GM21390 (cell line): ENCODE measurements at regions not wholly inside any gene's neighbourhood (a gene's known extent, or its start where the extent isn't known, plus 50 kb on each side); places are given as distances from the start of the nearest gene placed in this dataset.

Experiments
- ATAC-seq: cut with Tn5 transposase; IDR thresholded peaks from one replicate; pipeline ENCODE4 v1.9.1; 2021; ENCODE audit not compliant: unreplicated experiment

DNA sequence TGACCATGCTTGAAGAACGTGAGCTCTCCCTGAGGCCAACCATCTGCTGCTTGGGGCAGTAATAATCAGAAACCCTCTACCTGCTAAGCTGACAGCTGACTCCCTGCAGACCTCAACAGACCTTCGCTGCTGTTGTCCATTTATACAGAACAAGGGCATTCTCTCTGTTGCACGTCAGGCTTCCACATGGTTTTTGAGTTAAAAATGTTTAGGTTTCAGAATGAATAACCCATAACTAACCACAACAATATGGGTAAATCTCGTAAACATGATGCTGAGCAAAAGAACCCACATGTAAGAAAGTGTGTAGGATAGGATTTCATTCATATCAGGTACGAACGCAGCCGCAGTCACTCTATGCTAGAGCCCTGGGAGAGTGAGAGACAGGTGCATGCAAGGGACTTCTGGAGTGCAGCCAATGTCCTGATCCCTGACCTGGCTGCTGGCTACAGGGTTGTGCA lies 348.5 kb downstream of the MED10 start:
- no peak for ATAC-seq

DNA sequence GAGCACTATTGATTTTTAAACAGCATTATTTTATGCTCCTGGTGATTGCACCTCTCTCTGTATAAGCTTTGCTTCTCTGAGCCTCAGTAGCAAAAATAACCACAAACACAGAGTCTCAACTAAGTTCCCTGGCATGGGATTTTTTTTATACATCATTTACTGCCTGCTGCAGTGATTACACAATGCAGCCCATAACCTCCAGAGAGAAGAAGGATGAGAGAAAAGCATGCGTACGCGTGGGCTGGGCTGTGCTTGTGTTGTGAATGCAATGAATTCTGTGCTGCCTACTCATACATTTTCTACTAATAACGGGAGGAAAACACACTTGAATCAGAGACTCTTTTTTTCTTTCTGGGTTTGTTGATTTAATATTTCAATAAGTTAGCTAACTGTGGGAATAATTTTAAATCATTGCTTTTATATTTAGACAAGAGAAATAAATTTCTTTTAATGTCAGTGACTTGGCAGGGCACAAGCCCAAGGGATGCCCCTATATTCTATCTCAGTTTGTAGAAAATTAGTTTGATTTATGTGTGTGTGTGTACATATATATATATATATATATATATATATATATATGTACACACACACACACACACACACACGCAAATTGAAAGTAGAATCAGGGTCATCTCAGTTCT lies 351.5 kb downstream of the MED10 start:
- no peak for ATAC-seq

DNA sequence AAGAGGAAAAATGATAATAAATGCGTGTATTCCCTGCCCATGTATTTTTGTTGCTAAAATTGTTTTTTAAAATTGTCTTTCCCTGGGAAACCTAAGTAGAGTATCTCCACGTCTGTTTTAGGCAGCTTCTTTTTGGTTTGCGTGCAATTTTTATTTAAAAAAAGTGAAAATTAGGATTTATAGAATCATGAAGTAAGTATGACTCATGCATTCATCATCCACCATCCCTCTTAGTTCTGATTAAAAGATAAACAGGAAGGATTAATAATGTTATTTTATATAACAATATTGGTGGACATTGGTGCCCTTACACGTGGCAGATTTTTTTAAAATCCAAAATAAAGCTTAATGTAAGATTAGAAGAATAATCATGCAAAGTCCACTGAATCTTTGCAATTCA lies 358.7 kb downstream of the MED10 start:
- ATAC-seq: no peak

DNA sequence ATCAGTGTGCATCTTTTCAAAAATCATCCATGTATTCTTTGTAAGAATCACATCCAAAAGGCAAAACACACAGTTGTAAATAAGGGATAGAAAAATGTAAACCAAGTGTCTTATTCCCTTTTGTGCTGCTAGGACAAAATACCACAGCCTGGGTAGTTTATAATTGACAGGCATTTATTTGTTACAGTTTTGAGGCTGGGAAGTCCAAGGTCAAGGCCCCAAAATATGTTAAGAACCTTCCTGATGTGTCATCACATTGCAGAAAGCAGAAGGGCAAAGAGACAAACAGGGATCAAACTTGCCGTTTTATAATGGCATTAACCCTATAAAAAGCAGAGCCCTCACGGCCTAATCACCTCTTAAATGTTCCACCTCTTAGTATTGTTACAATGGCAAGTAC lies 364.8 kb downstream of the MED10 start:
- no peak for ATAC-seq

DNA sequence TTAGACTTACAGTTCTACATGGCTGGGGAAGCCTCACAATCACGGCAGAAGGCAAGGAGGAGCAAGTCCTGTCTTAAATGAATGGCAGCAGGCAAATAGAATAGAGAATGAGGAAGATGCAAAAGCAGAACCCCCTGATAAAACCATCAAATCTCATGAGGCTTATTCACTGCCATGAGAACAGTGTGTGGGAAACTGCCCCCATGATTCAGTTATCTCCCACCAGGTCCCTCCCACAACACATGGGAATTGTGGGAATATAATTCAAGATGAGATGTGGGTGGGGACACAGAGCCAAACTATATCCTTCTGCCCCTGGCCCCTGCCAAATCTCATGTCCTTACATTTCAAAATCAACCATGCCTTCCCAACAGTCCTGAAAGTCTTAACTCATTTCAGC lies 367.1 kb downstream of the MED10 start:
- no peak for ATAC-seq

DNA sequence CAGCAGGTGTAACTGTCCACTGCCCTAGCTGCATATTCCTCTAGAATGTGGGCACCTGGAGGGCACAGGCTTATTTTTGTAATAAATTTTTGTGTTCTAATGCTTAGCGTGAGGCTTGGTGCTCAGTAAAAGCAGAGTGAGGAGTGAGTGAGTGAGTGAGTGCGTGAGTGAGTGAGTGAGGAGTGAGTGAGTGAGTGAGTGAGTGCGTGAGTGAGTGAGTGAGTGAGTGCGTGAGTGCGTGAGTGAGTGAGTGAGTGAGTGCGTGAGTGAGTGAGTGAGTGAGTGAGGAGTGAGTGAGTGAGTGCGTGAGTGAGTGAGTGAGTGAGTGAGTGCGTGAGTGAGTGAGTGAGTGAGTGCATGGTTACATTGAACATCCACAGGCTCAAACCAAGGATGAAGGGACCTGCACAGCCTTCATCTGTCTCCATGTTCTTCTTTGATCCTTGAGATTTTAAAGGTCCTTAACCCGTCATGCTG lies 371.5 kb downstream of the MED10 start:
- no peak for ATAC-seq

DNA sequence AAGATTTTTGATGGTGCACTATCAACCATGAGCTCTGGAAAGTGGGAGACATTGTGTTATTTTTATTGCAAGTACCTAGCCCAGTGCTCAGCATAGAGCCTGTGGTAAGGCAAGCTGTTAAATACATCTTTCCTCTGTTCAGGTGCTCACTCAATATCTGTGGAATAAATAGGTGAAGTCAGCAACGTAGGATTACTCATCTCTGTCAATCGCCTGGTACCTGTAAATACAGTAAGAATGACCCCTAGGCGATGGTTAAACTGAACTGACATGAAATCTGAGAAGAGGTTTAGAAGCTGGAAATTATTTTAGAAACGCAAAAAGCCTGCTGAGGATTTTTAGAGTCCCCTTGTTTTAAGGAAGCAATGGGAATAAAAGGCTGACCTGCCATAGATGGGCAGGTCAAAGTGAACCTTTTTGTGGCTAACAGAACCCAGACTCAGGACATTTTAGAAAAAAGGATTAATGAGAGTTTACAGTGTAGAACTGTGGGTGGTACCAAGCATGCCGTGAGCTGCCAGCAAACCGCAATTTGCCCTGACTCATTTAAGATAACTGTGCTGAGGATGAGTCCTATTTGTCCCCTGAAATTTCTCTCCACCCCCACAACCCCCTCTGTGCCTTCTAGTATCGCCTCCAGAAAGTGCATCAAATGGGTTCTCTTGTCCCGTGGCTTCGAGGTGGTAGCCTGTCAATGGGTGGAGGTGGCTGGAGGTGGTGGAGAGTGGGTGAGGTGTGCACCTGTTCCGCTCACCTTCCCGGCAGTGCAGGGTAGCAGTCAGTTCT lies 375.1 kb downstream of the MED10 start:
- no peak for ATAC-seq

DNA sequence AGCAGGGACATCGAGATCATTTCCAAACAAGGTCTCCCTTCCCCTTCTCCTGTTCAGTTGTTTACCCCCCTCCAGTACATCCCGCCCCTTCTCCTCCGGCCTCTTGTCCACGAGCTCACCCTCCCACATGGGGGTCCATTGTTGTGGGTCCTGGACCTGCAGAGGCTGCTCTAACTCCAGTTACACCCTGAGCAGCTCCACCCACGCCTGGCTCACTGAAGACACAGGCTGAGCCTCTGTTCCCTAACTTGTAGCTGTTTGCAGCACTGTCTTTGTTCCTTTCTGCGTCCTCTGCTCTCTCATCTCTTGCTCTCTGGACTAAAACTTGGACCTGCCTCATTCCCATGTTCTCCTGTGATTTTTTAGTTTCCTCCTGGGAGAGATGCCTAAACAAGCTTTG lies 377.5 kb downstream of the MED10 start:
- no peak for ATAC-seq

DNA sequence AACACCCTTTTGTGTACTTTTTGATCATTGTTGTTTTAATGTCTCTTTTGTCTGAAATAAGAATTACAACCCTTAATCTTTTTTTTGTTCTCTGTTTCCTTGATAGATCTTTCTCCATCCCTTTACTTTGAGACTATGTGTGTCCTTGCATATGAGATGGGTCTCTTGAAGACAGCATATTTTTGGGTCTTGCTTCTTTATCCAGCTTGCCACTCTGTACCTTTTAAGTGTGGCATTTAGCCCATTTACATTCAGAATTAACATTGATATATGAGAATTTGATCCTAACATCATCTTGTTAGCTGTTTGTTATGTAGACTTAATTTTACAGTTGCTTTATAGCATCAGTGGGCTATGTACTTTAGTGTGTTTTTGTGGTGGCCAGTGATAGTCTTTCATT lies 382.5 kb downstream of the MED10 start:
- ATAC-seq: no peak

DNA sequence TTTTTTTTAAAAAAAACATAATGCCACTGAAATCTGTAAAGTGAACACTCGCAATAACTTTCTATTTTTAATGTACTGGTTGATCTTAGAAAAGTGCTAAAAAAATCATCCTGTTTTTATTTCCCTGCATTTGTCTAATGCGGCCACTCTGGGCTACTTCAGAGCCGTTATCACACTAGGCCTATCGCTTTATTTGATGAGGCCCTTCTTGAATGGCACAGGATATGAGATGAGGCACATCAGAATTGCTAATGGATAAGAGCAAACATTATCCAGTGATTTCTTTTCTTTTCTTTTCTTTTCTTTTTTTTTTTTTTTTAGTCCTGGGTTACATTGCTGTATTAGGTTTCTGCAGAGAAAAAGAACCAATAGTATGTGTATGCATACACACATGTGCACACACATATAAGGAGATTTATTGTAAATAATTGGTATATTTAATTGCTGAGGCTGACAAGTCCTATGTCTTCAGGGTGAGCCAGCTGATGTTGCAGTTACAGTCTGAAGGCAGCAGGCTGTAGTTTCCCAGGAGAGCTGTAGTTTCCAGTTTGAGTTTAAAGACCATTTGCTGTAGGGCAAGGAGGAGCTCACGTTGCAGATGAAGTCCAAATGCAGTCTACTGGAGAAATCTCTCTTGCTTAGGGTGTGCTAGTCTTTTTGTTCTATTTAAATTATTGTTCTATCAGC lies 391.7 kb downstream of the MED10 start:
- no peak for ATAC-seq

DNA sequence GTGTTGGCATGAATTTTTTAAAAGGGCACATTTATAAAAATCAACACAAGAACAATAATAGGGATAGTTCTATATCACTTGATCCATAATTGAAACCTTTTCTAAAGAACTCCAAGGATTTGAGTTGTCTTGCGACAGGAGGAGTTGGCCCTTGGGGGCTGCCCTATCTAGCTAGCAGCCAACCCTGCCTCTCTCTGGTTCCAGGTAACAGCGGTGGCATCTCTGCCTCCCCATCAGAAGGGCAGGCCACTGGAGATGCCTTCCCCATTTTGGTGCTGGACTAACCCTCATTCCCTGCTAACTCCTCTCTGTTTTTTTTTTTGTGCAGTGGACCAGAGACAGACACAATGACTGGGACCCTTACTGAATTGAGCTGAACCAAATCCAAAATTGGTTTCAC lies 393.0 kb downstream of the MED10 start:
- no peak for ATAC-seq

DNA sequence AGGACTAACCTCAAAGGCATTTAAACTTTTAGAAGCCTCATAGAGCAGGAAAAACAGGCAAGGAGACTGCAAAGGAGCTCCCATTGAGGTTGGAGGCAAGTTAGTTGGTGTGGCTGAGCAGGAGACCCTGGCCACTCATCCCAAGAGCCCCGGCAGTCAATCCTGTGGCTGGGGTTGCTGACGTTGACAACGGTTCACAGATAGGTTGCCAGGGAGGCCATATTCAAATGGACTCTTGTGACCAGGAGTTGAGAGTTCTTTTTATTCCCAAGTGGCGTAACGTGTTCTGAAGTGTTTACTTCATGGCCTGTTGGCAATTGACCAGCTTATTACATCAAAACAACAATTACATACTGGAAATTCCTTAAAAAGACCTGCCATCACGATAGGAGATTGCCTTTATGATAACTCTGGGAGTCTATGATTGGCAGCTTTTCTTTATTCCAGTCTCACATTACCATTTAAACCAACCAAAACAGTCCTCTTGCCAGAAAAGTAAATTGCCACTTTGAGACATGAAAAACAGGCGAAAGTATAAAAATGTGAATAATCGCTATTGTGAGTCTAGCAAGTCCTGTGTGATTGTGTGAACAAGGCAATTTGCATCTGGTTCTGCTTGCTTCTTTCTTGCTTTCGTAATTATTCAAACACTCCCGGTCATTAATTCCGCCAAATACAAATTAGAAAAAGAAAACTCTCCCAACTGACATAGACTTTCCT lies 394.9 kb downstream of the MED10 start:
- no peak for ATAC-seq

DNA sequence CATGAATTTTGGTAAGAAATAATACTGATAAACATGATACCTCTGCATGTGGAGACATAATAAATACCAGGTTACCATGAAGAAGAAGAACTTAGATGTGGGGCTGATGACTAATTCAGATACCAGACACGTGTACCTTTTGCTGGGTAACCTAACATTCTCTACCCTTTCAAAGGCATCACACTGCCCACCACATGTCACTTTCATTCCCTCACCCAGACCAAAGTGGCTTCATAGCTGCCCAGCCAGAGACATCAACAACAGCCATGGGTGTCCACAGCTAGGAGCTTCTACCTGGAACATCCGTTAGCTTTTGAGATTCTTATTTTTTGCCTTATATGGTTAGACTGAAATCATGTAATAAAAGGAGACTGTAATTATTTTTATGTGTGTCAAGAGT lies 396.8 kb downstream of the MED10 start:
- ATAC-seq: no peak

DNA sequence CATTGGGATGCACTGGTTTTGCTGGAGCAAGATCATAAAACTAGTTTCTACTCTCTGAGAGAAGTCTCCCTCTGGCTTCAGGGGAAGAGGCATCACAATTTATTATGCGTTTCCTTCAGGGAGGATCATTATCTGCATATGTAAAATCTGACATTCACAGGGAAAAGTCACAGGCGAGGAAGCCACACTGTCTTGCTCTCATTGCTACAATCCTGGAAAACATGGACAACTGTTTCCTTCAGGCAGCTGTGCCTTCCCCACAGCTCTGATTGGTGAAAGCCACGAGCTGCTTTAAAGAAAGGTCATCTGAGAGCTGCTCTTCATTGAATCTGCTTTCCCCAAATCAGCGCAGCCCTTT lies 397.8 kb downstream of the MED10 start:
- no peak for ATAC-seq

DNA sequence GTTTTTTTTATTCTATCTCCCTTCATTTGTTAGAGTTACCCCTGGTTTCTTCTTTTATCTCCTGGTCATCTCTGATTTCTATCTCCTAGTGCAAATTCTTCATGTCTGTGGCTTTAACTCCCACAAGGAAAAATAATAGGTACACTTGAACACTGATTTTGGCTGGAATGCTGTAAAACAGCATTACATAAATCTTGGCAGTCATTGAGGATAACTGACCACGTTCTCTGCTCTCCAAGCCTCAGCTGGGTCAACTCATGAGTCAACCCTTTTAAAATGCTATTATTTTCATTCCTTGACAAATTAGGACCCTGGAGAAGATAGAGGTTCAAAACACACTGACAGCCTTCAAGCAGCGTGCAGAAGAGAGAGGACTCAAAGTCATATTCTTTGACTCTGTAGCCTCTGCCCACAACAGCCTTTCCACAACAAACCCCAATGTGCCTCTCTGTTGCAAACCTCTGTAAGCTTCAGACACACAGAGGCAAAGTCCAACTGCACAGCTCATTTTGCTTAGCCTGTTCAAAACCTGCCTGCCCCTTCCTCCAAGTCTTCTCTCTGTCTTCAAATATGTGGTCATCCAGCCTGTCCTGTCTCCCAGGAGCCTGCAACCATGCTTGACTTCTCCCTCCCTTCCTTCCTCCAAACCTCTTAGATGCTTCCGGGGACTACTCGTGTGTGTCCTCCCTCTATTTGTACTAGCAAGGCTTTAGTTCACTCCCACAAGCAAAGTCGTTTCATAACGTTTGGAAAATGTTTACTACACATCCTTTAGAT lies 398.4 kb downstream of the MED10 start:
- ATAC-seq: no peak

DNA sequence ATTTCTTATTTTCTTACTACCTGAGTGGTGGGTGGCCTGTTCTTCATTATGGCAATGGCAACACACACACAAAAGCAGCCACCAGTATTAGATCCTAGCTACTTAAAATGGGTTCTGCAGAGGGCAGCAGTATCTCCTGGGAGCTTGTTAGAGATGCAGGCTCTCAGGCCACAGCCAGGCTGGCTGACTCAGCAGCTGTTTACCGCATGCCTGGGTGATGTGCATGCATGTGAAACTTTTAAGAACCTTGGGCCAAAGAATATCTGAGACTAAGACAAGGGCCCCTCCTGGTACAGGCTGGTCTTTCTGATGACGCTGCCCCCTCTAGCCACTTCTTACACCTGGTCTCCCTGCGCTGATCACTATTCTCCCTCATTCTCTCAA lies 399.0 kb downstream of the MED10 start:
- ATAC-seq: no peak

DNA sequence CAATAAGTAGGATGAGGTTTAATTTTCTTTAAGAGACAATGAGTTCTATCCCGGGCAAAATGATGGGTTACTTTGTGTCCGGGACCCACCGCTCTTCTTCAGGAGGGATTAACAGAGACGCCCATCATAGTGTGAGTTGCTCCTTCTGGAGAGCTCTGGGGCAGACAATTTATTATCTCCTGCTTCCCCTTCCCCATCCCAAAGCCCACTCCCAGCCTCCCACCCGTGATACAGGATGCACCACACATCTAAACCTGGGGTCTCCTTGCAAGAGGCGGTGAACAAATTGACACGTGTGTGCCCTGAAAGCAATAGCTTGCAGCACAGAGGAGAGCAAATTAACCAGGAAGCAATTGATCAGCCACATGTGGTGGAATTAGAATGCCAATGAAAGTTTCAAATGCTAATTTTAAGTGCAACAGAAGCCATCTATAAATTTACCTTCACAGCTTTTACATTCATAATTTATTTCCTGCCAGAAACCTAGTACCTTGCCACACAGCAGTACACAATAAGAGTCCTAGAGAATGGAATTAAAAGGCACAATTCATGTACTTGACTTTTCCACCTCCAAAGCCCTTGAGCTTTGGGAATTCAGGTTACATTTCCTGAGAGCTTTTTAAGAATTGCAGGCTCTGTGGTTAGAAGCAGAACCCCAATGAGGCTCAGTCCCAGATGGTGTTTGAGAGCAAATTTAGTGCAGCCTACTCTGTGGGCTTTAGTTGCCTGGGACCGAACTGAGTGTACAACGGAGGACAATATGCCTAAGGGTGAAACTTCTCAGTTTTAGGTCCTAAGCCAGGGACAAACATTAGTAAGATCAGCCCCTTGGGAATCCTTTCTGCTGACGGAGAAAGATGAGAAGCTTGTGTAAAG lies 399.6 kb downstream of the MED10 start:
- ATAC-seq: no peak

DNA sequence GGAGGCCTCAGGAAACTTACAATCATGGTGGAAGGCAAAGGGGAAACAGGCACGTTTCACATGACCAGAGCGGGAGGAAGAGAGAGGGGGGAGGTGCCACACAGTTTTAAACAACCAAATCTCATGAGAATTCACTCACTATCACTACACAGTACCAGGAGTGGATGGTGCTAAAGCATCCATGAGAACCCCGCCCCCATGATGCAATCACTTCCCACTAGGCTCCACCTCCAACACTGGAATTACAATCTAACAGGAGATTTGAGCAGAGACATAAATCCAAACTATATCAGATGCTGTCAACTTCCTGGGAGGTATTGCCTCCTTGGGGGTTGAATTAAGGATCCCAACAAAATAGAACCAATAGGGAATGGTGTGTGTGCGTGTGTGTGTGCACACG lies 407.1 kb downstream of the MED10 start:
- no peak for ATAC-seq

DNA sequence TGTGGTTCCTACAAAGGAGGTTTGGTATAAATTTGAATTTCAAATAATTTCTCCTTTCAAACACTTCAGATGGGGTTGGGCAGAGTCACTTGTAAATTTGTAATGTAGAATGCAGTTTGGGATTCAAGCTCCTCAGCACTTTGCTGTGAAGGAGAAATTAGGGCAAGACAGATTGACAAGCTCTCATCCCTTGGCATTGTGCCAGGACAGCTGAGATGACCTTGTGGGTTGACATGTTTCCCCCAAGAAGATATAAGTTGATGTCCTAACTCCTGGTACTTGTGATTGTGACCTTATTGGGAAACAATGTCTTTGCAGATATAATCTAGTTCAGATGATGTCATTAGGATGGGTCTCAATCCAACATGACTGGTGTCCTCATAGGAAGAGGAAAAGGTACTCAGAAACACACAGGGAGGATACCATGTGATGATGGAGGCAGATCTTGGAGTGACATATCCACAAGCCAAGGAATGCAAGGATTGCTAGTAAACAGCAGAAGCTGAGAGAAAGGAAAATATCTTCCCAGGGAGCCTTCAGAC lies 408.3 kb downstream of the MED10 start:
- ATAC-seq: no peak

DNA sequence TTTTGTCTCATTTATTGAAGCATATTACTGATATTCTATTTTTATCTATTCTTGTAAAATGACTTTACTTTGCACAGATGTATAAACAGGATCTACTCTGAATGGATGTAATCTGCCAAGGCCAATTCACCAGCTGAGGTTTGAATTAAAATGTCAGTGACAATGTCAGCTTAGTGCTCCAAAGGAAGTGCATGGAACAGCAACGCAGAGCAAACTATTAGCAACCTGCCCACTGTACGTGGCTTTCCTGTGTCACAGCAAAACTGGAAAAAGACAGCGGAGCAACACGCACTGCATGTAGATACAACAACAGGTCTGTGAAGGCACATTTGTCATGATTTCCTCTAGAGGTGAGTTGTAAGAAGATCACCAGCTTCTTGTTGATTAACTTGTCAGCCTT lies 409.4 kb downstream of the MED10 start:
- ATAC-seq: no peak
